ENCODE measurements at regions not wholly inside any gene's neighbourhood (a gene's known extent, or its start where the extent isn't known, plus 50 kb on each side); places are given as distances from the start of the nearest gene placed in this dataset.

DNA sequence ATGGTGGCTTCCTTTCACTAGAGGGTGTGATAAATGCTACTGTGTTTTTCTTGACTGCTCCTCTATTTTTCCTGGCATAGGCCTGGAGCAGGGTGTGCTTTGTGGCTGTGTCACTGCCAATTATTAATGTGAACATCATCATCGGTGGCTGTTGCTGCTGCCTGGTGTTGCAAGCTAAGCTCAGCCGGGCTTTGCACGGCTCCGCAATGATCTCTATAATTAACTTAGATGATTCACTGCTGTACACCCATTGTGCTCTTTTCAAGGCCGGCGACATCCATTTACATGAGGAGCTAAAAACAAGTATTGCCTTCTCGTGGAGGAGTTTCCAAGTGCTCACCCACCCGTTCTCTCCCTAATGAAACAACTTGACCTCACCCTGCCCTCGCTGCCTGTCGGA, 160.1 kb upstream of the IRX3 start:
- no peak overlapping the region for H3K4me3 ChIP-seq (ENCODE audit: low read depth, low read length)
- H3K27ac ChIP-seq (ENCODE audit: extremely low read depth, low read depth, low read length) = no peak overlapping the region
- POLR2A ChIA-PET = no interaction called here
- no peaks in the 10 kb centered on the region; the same call in 1 of the 2 replicates for H3K9me3 ChIP-seq (ENCODE audit: control insufficient read depth, insufficient read depth, low read depth, low read length)
- H3K36me3 ChIP-seq (ENCODE audit: control insufficient read depth in 2 of 2, insufficient read depth in 1 of 2, low read length in 2 of 2) = no peaks in the 10 kb centered on the region
- TF ChIP-seq, protein P1, sequence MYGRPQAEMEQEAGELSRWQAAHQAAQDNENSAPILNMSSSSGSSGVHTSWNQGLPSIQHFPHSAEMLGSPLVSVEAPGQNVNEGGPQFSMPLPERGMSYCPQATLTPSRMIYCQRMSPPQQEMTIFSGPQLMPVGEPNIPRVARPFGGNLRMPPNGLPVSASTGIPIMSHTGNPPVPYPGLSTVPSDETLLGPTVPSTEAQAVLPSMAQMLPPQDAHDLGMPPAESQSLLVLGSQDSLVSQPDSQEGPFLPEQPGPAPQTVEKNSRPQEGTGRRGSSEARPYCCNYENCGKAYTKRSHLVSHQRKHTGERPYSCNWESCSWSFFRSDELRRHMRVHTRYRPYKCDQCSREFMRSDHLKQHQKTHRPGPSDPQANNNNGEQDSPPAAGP (tag by site-specific recombination; IDR thresholded peaks at IDR 0.05) = peak; percentile 39; the same call in 1 of the 2 replicates
- TF ChIP-seq, protein P2, sequence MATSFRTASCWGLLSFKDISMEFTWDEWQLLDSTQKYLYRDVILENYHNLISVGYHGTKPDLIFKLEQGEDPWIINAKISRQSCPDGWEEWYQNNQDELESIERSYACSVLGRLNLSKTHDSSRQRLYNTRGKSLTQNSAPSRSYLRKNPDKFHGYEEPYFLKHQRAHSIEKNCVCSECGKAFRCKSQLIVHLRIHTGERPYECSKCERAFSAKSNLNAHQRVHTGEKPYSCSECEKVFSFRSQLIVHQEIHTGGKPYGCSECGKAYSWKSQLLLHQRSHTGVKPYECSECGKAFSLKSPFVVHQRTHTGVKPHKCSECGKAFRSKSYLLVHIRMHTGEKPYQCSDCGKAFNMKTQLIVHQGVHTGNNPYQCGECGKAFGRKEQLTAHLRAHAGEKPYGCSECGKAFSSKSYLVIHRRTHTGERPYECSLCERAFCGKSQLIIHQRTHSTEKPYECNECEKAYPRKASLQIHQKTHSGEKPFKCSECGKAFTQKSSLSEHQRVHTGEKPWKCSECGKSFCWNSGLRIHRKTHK (tag by site-specific recombination; IDR thresholded peaks at IDR 0.05) = no peak
- peak; percentile 60; the same call in 1 of the 2 replicates for TF ChIP-seq SP7 (tag by site-specific recombination; IDR thresholded peaks at IDR 0.05)
- 0 out of 2 replicates have a peak, but pooled peaks cover 2% of the 10 kb centered on the region for H3K4me1 ChIP-seq (ENCODE audit: control insufficient read depth, insufficient read depth, low read length)
- CTCF ChIA-PET = no interaction called here

DNA sequence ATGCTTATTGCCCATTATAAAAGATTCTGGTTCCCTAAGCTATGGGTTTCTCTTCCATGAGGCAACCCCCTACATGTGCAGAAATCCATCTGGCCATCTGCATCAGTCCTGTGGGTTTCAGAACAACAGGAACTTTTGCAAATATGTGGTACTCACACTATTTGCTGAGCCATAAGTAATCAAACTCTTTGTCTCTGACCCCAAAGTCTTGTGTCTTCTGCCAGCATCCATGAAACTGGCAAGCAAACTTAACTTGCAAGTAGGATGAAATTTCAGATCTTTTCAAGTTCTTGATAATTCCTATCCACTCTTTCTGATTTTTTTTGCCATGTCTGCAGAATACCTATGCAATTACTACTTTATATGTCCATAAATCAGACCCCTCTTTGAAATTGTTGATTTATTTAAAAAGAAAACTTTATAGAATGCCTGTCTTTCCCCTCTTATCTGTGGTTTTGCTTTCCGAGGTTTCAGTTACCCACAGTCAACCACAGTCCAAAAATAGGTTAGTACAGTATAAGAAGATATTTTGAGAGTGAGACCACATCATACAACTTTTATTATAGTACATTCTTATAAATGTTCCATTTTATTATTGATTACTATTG, 158.4 kb upstream of the IRX3 start:
- H3K4me3 ChIP-seq (ENCODE audit: low read depth, low read length) = no peak overlapping the region
- no peaks in the 10 kb centered on the region; the same call in 1 of the 2 replicates for H3K9me3 ChIP-seq (ENCODE audit: control insufficient read depth, insufficient read depth, low read depth, low read length)
- no peaks in the 10 kb centered on the region for H3K36me3 ChIP-seq (ENCODE audit: control insufficient read depth in 2 of 2, insufficient read depth in 1 of 2, low read length in 2 of 2)
- 0 out of 2 replicates have a peak, but pooled peaks cover 2% of the 10 kb centered on the region for H3K4me1 ChIP-seq (ENCODE audit: control insufficient read depth, insufficient read depth, low read length)
- ChIA-PET CTCF (interaction anchor here (0.7 kb wide), 1 partner anchor 94 kb away, joined by 3 read pairs; no protein-coding TSS in a partner anchor), POLR2A (no interaction called here)
- TF ChIP-seq WT1 (tag by site-specific recombination; IDR thresholded peaks at IDR 0.05) (no peak), ZNF223 (tag by site-specific recombination; IDR thresholded peaks at IDR 0.05) (no peak), ZNF404 (tag by site-specific recombination; IDR thresholded peaks at IDR 0.05) (no peak), ZNF174 (tag by site-specific recombination; IDR thresholded peaks at IDR 0.05) (no peak), SP2 (tag by site-specific recombination; IDR thresholded peaks at IDR 0.05) (no peak), ZBTB17 (tag by site-specific recombination; IDR thresholded peaks at IDR 0.05) (no peak), ZNF544 (tag by site-specific recombination; IDR thresholded peaks at IDR 0.05) (no peak), ZNF558 (tag by site-specific recombination; IDR thresholded peaks at IDR 0.05) (no peak), ZBTB48 (tag by site-specific recombination; IDR thresholded peaks at IDR 0.05) (no peak), ZNF660 (tag by site-specific recombination; IDR thresholded peaks at IDR 0.05) (no peak), HOXA7 (CRISPR knock-in tag; IDR thresholded peaks at IDR 0.05; ENCODE audit: borderline replicate concordance) (no peak)
- TF ChIP-seq, protein P3, sequence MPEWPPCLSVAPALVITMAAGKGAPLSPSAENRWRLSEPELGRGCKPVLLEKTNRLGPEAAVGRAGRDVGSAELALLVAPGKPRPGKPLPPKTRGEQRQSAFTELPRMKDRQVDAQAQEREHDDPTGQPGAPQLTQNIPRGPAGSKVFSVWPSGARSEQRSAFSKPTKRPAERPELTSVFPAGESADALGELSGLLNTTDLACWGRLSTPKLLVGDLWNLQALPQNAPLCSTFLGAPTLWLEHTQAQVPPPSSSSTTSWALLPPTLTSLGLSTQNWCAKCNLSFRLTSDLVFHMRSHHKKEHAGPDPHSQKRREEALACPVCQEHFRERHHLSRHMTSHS (tag by site-specific recombination; IDR thresholded peaks at IDR 0.05) = no peak
- TF ChIP-seq, protein P4, sequence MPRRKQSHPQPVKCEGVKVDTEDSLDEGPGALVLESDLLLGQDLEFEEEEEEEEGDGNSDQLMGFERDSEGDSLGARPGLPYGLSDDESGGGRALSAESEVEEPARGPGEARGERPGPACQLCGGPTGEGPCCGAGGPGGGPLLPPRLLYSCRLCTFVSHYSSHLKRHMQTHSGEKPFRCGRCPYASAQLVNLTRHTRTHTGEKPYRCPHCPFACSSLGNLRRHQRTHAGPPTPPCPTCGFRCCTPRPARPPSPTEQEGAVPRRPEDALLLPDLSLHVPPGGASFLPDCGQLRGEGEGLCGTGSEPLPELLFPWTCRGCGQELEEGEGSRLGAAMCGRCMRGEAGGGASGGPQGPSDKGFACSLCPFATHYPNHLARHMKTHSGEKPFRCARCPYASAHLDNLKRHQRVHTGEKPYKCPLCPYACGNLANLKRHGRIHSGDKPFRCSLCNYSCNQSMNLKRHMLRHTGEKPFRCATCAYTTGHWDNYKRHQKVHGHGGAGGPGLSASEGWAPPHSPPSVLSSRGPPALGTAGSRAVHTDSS (tag by site-specific recombination; IDR thresholded peaks at IDR 0.05) = no peak
- TF ChIP-seq, protein P5, sequence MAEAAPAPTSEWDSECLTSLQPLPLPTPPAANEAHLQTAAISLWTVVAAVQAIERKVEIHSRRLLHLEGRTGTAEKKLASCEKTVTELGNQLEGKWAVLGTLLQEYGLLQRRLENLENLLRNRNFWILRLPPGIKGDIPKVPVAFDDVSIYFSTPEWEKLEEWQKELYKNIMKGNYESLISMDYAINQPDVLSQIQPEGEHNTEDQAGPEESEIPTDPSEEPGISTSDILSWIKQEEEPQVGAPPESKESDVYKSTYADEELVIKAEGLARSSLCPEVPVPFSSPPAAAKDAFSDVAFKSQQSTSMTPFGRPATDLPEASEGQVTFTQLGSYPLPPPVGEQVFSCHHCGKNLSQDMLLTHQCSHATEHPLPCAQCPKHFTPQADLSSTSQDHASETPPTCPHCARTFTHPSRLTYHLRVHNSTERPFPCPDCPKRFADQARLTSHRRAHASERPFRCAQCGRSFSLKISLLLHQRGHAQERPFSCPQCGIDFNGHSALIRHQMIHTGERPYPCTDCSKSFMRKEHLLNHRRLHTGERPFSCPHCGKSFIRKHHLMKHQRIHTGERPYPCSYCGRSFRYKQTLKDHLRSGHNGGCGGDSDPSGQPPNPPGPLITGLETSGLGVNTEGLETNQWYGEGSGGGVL (tag by site-specific recombination; IDR thresholded peaks at IDR 0.05) = no peak
- TF ChIP-seq, protein P6, sequence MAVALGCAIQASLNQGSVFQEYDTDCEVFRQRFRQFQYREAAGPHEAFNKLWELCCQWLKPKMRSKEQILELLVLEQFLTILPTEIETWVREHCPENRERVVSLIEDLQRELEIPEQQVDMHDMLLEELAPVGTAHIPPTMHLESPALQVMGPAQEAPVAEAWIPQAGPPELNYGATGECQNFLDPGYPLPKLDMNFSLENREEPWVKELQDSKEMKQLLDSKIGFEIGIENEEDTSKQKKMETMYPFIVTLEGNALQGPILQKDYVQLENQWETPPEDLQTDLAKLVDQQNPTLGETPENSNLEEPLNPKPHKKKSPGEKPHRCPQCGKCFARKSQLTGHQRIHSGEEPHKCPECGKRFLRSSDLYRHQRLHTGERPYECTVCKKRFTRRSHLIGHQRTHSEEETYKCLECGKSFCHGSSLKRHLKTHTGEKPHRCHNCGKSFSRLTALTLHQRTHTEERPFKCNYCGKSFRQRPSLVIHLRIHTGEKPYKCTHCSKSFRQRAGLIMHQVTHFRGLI (tag by site-specific recombination; IDR thresholded peaks at IDR 0.05) = no peak
- TF ChIP-seq, protein P7, sequence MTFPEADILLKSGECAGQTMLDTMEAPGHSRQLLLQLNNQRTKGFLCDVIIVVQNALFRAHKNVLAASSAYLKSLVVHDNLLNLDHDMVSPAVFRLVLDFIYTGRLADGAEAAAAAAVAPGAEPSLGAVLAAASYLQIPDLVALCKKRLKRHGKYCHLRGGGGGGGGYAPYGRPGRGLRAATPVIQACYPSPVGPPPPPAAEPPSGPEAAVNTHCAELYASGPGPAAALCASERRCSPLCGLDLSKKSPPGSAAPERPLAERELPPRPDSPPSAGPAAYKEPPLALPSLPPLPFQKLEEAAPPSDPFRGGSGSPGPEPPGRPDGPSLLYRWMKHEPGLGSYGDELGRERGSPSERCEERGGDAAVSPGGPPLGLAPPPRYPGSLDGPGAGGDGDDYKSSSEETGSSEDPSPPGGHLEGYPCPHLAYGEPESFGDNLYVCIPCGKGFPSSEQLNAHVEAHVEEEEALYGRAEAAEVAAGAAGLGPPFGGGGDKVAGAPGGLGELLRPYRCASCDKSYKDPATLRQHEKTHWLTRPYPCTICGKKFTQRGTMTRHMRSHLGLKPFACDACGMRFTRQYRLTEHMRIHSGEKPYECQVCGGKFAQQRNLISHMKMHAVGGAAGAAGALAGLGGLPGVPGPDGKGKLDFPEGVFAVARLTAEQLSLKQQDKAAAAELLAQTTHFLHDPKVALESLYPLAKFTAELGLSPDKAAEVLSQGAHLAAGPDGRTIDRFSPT (tag by site-specific recombination; IDR thresholded peaks at IDR 0.05) = no peak
- TF ChIP-seq, protein P8, sequence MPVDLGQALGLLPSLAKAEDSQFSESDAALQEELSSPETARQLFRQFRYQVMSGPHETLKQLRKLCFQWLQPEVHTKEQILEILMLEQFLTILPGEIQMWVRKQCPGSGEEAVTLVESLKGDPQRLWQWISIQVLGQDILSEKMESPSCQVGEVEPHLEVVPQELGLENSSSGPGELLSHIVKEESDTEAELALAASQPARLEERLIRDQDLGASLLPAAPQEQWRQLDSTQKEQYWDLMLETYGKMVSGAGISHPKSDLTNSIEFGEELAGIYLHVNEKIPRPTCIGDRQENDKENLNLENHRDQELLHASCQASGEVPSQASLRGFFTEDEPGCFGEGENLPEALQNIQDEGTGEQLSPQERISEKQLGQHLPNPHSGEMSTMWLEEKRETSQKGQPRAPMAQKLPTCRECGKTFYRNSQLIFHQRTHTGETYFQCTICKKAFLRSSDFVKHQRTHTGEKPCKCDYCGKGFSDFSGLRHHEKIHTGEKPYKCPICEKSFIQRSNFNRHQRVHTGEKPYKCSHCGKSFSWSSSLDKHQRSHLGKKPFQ (tag by site-specific recombination; IDR thresholded peaks at IDR 0.05) = no peak
- H3K27ac ChIP-seq (ENCODE audit: extremely low read depth, low read depth, low read length) = no peak overlapping the region
